ENCODE measurements at regions not wholly inside any gene's neighbourhood (a gene's known extent, or its start where the extent isn't known, plus 50 kb on each side); places are given as distances from the start of the nearest gene placed in this dataset.
"Not testable (repeated sequence)": the region's sequence is repeated elsewhere in the genome, so short reads cannot be mapped to it uniquely, and the experiment has no call there.

- not testable (repeated sequence) for H3K4me3 ChIP-seq (ENCODE audit: low read depth, low read length)
These were observed 54.8 kb upstream of the ZNF717 start for GRCh38 chr3:75840160-75840559.

- not testable (repeated sequence) for H3K4me3 ChIP-seq (ENCODE audit: low read depth, low read length)
These were observed 65.1 kb upstream of the ZNF717 start for GRCh38 chr3:75850301-75851008.

GRCh38 chr3:75863130-75863529 is 77.8 kb upstream of the ZNF717 start:
- no peak overlapping the region for H3K4me3 ChIP-seq (ENCODE audit: low read depth, low read length)

- no peak overlapping the region for H3K4me3 ChIP-seq (ENCODE audit: low read depth, low read length)
These were observed 78.5 kb upstream of the ZNF717 start for GRCh38 chr3:75863878-75864277.

GRCh38 chr3:75883719-75884118 is 98.4 kb upstream of the ZNF717 start:
- not testable (repeated sequence) for H3K4me3 ChIP-seq (ENCODE audit: low read depth, low read length)

GRCh38 chr3:75886971-75887526 is 101.7 kb upstream of the ZNF717 start:
- H3K4me3 ChIP-seq (ENCODE audit: low read depth, low read length): no peak overlapping the region

- H3K4me3 ChIP-seq (ENCODE audit: low read depth, low read length): no peak overlapping the region
These were observed 108.9 kb upstream of the ZNF717 start for GRCh38 chr3:75894234-75894633.

- H3K4me3 ChIP-seq (ENCODE audit: low read depth, low read length): no peak overlapping the region
These were observed 110.9 kb upstream of the ZNF717 start for GRCh38 chr3:75896265-75896664.

- not testable (repeated sequence) for H3K4me3 ChIP-seq (ENCODE audit: low read depth, low read length)
These were observed 116.1 kb upstream of the ZNF717 start for GRCh38 chr3:75901446-75901845.

- H3K4me3 ChIP-seq (ENCODE audit: low read depth, low read length): peak overlapping the region; percentile 68
These were observed 121.3 kb upstream of the ZNF717 start for GRCh38 chr3:75906555-75907112.

GRCh38 chr3:75913800-75914350 is 128.5 kb upstream of the ZNF717 start:
- H3K4me3 ChIP-seq (ENCODE audit: low read depth, low read length): no peak overlapping the region

- not testable (repeated sequence) for H3K4me3 ChIP-seq (ENCODE audit: low read depth, low read length)
These were observed 129.4 kb upstream of the ZNF717 start for GRCh38 chr3:75914741-75915140.

- H3K4me3 ChIP-seq (ENCODE audit: low read depth, low read length): no peak overlapping the region
These were observed 153.6 kb upstream of the ZNF717 start for GRCh38 chr3:75938921-75939320.

GRCh38 chr3:75951941-75952340 is 166.6 kb upstream of the ZNF717 start:
- H3K4me3 ChIP-seq (ENCODE audit: low read depth, low read length): no peak overlapping the region

- not testable (repeated sequence) for H3K4me3 ChIP-seq (ENCODE audit: low read depth, low read length)
These were observed 174.7 kb upstream of the ZNF717 start for GRCh38 chr3:75960031-75960430.

- not testable (repeated sequence) for H3K4me3 ChIP-seq (ENCODE audit: low read depth, low read length)
These were observed 176.7 kb upstream of the ZNF717 start for GRCh38 chr3:75962054-75962453.

- no peak overlapping the region for H3K4me3 ChIP-seq (ENCODE audit: low read depth, low read length)
These were observed 181.7 kb upstream of the ZNF717 start for GRCh38 chr3:75967071-75967470.

- H3K4me3 ChIP-seq (ENCODE audit: low read depth, low read length): no peak overlapping the region
These were observed 193.3 kb upstream of the ZNF717 start for GRCh38 chr3:75978686-75979085.

- H3K4me3 ChIP-seq (ENCODE audit: low read depth, low read length): no peak overlapping the region
These were observed 196.1 kb upstream of the ZNF717 start for GRCh38 chr3:75981401-75981800.

- no peak overlapping the region for H3K4me3 ChIP-seq (ENCODE audit: low read depth, low read length)
These were observed 196.8 kb upstream of the ZNF717 start for GRCh38 chr3:75982151-75982550.

GRCh38 chr3:75983111-75983510 is 197.8 kb upstream of the ZNF717 start:
- H3K4me3 ChIP-seq (ENCODE audit: low read depth, low read length): no peak overlapping the region

- H3K4me3 ChIP-seq (ENCODE audit: low read depth, low read length): no peak overlapping the region
These were observed 198.4 kb upstream of the ZNF717 start for GRCh38 chr3:75983609-75984290.

Data from iPS-11a (cell line).